H1 (cell line): ENCODE measurements at regions not wholly inside any gene's neighbourhood (a gene's known extent, or its start where the extent isn't known, plus 50 kb on each side); places are given as distances from the start of the nearest gene placed in this dataset.

Experiments
- HDAC2 ChIP-seq, 2 experiments: fragments of 300-600 bp in 1 of 2; sonication (generic) in 1 of 2; IDR thresholded peaks; 2 replicates each; pipeline ENCODE4 v1.6.1; 2011 to 2012; ENCODE audit warnings: low read depth in 2 of 2, low read length in 2 of 2, mild to moderate bottlenecking in 2 of 2, moderate library complexity in 2 of 2, borderline replicate concordance in 1 of 2, inconsistent platforms in 1 of 2
- POLR2A ChIP-seq, 2 experiments: IDR thresholded peaks; 1 replicate in 1 of 2; 2 replicates in 1 of 2; pipeline ENCODE4 v1.6.1; 2011; ENCODE audit warnings: low read depth in 2 of 2, low read length in 2 of 2, mild to moderate bottlenecking in 2 of 2; ENCODE audit errors: control extremely low read depth in 1 of 2
- RFX5 ChIP-seq: IDR thresholded peaks from 2 replicates; pipeline ENCODE4 v1.6.1; 2011; ENCODE audit warnings: low read depth, low read length, improper control_type of control experiment, borderline replicate concordance

DNA sequence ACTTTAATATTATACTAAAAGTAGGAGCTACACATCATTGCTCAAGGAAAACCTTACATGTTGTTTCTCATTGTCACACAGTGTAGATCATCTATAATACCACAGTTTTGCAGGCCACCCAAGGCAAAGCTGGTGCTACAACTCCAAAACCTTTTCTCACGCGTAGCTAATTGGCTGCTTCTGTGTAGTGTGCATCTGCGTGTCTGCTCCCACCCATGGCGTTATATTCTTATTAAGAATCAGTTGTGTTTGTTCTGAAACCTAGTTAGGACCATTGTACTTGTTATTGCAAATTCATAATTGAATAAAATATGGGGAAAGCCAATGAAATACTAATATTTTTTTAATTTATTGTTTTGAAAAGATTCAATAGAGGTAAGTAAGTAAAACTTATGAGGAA is 83.9 kb downstream of the RBM43 start:
- TF ChIP-seq RFX5, result no peak
- no peak for TF ChIP-seq HDAC2 (IDR thresholded peaks at IDR 0.05; ENCODE audit: borderline replicate concordance in 1 of 2, low read depth in 2 of 2, low read length in 2 of 2)
- TF ChIP-seq POLR2A (IDR thresholded peaks at IDR 0.05; ENCODE audit: control extremely low read depth in 1 of 2, low read depth in 2 of 2, low read length in 2 of 2), result no peak
